K562 (cell line): ENCODE measurements at regions not wholly inside any gene's neighbourhood (a gene's known extent, or its start where the extent isn't known, plus 50 kb on each side); places are given as distances from the start of the nearest gene placed in this dataset.

Experiments
- MCM5 ChIP-seq: fragments of 450-650 bp; IDR thresholded peaks from 2 replicates; pipeline ENCODE4 v1.6.1; 2016; ENCODE audit warnings: low read depth
- ZFP1 ChIP-seq: fragments of 450-650 bp; formaldehyde crosslinking; IDR thresholded peaks from 2 replicates; pipeline ENCODE4 v1.4.0; 2020; ENCODE audit warnings: mild to moderate bottlenecking, mixed read lengths
- TF ChIP-seq, protein P1 (sequence below): sonication (generic); formaldehyde crosslinking; IDR thresholded peaks from 2 replicates; pipeline ENCODE4 v1.9.0; 2022; ENCODE audit warnings: mild to moderate bottlenecking, missing genetic modification reagents
- TF ChIP-seq, protein P2 (sequence below), 2 experiments: fragments of 450-650 bp in 1 of 2; sonication (generic) in 1 of 2; formaldehyde crosslinking in 1 of 2; IDR thresholded peaks; 2 replicates each; pipeline versions ENCODE4 v1.7.1 to v1.9.0; 2016 to 2022; ENCODE audit warnings: inconsistent platforms in 1 of 2, mild to moderate bottlenecking in 1 of 2, missing genetic modification reagents in 1 of 2

DNA sequence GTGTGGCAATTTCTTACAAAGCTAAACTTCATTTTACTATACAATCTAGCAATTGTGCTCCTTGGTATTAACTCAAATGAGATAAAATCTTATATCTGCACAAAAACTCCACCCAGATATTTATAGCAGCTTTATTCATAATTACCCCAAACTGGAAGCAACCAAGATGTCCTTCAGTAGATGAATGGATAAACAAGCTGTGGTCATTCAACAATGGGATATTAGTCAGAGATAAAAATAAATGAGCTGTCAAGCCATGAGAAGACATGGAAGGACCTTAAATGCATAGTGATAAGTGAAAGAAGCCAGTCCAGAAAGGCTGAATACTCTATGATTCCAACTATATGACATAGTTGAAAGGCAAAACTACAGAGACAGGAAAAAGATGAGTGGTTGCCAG, 98.9 kb upstream of the BMP2 start (continued):
- no peak for TF ChIP-seq ZFP1 (CRISPR knock-in tag)
- TF ChIP-seq, protein P1, sequence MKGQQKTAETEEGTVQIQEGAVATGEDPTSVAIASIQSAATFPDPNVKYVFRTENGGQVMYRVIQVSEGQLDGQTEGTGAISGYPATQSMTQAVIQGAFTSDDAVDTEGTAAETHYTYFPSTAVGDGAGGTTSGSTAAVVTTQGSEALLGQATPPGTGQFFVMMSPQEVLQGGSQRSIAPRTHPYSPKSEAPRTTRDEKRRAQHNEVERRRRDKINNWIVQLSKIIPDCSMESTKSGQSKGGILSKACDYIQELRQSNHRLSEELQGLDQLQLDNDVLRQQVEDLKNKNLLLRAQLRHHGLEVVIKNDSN (CRISPR knock-in tag): no peak
- TF ChIP-seq, protein P2, sequence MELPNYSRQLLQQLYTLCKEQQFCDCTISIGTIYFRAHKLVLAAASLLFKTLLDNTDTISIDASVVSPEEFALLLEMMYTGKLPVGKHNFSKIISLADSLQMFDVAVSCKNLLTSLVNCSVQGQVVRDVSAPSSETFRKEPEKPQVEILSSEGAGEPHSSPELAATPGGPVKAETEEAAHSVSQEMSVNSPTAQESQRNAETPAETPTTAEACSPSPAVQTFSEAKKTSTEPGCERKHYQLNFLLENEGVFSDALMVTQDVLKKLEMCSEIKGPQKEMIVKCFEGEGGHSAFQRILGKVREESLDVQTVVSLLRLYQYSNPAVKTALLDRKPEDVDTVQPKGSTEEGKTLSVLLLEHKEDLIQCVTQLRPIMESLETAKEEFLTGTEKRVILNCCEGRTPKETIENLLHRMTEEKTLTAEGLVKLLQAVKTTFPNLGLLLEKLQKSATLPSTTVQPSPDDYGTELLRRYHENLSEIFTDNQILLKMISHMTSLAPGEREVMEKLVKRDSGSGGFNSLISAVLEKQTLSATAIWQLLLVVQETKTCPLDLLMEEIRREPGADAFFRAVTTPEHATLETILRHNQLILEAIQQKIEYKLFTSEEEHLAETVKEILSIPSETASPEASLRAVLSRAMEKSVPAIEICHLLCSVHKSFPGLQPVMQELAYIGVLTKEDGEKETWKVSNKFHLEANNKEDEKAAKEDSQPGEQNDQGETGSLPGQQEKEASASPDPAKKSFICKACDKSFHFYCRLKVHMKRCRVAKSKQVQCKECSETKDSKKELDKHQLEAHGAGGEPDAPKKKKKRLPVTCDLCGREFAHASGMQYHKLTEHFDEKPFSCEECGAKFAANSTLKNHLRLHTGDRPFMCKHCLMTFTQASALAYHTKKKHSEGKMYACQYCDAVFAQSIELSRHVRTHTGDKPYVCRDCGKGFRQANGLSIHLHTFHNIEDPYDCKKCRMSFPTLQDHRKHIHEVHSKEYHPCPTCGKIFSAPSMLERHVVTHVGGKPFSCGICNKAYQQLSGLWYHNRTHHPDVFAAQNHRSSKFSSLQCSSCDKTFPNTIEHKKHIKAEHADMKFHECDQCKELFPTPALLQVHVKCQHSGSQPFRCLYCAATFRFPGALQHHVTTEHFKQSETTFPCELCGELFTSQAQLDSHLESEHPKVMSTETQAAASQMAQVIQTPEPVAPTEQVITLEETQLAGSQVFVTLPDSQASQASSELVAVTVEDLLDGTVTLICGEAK (IDR thresholded peaks at IDR 0.05): no peak
- TF ChIP-seq, protein P2 (CRISPR knock-in tag; IDR thresholded peaks at IDR 0.05): no peak
- no peak for TF ChIP-seq MCM5
